NCI-H187 (cell line): ENCODE measurements at regions not wholly inside any gene's neighbourhood (a gene's known extent, or its start where the extent isn't known, plus 50 kb on each side); places are given as distances from the start of the nearest gene placed in this dataset.
"Not testable (repeated sequence)": the region's sequence is repeated elsewhere in the genome, so short reads cannot be mapped to it uniquely, and the experiment has no call there.

Experiments used
- DNase-seq, 2 experiments: peaks; one replicate each; lab custom pipeline; 2025; lab: John Stamatoyannopoulos, UW

DNA sequence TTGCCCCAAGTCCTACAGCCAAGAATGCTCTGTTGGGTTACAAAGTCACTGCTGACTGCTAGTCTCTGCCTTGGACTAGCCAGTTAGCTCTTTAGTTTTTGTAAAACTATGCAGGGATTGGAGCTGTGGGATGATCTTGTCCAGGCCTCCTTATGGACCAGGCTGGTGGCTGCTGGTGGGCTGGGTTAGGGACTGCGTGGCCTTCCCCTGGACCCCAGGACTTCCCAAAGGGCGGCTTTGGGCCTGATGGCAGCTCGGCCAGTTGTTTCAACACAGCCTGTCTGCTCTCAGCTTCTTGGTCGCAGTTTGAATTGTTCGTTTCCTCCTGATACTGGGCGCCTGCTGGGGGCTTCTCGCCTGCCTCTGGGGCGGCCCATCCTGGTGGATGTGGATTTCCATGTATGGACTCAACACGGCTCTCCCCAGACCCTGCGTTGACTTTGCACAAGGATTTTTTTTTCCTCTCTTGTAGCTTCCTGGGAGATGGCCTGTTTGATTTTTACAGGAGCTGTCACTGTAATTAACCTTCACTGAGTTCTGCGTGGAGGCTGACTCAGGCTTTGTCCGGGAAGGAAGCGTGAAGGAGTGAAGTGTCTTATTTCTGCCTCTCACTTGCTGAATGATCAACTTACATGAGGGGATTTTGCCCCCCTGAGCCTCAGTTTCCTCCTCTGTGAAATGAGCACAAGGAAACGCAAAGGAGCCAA lies 91.9 kb upstream of the NEURL1B start:
- DNase-seq = no peak

GRCh38 chr5:172548311-172548731 lies 92.7 kb upstream of the NEURL1B start:
- no peak for DNase-seq

- no peak for DNase-seq
Measured at GRCh38 chr5:172546196-172546595, 91.9 kb upstream of the SH3PXD2B start.

GRCh38 chr5:172545291-172545801 lies 91.0 kb upstream of the SH3PXD2B start:
- no peak for DNase-seq

DNA sequence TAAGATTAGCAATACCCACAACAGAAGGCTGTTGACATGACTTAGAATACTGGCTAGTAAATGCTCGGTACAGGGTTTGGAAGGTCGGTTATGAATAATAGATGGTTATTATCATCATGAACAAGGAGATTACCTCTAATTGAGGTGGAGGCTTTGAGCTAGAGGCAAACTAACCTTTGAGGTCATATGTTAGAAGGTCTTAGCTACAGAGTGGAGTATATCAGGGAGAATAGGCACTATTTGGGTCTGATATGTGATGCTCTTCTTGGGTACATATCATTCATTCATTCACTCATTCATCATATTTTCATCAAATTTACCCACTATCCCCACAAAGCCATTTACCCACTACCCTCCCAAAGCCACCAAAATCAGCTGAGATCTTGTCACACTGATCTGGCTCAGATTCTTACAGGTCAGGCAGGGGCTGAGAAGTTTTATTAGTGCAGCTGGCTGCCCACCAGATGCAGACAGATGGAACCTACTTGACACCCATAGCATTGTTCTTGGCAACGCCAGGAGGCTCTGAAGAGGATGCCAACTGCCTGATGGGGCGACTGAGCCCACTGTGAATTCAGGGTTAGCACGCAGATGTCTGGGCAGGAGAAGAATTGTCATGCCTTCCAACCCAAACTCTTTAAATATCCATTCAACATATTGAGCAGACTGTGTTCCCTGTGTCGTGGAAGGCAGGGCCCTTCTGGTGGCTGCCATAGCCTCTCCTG lies 90.2 kb upstream of the SH3PXD2B start:
- no peak for DNase-seq

- DNase-seq = no peak
Measured at GRCh38 chr5:172543484-172544298, 89.4 kb upstream of the SH3PXD2B start.

GRCh38 chr5:172542651-172543131 lies 88.4 kb upstream of the SH3PXD2B start:
- peak in 1 of 2 experiments; percentile 28 for DNase-seq

DNA sequence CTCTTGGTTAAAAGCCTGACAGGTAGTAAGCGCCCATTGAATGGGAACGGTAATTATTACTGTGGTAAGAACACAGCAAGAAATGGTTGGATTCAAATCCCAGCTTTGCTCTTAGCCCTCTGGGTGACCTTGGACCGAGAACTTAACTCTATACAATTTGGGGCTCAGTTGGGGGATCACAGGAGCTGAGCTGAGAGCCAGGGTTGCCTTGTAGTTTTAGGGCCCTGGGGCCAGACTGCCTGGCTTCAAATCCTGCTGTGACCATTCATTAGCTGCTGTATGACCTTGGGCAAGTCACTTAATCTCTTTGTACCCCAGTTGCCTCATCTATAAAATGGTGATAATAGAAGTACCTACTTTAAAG lies 87.4 kb upstream of the SH3PXD2B start:
- DNase-seq = no peak

GRCh38 chr5:172541099-172541772 lies 86.9 kb upstream of the SH3PXD2B start:
- DNase-seq = no peak

GRCh38 chr5:172540099-172540870 lies 86.0 kb upstream of the SH3PXD2B start:
- no peak for DNase-seq

- no peak for DNase-seq
Measured at GRCh38 chr5:172535108-172535445, 80.8 kb upstream of the SH3PXD2B start.

- DNase-seq = no peak
Measured at GRCh38 chr5:172534229-172535107, 80.1 kb upstream of the SH3PXD2B start.

DNA sequence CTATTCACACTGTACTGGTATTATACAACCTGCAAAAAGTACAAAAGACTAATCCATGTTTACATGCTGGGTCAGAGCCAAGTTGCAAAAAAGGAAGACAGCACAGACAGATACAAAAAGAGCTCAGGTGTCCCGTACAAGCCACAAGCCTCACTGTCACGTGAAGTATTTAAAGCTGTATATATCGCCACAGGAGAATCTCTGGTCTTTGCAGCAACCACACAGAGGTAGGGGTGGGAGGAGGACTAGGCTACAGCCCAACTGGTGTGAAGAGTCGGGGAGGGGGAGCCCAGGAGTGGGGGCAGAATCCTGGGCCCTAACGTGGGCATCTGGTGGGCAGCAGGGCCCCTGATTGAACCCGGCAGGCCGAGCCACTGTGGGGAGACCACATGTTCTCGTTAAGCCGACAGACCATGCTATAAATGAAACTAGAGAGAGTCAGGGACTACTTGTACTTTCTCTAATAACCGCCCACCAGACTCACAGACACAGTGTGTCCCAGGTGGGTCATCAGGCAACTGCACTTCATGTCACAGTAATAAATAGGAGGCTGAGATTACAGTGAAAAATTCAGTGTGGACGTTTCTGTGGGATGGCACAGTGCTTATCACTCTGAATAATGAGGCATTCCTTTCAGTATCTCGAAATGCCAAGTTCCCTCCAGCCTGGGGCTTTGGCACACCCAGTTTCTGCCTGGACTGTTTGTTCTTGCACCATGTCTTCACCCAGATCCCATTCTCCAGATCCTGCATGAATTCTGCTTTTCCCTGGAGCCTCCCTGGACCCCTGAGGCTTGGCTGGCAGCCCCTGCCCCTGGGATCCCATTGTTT lies 79.3 kb upstream of the SH3PXD2B start:
- no peak for DNase-seq

- no peak for DNase-seq
Measured at GRCh38 chr5:172533058-172533398, 78.7 kb upstream of the SH3PXD2B start.

DNA sequence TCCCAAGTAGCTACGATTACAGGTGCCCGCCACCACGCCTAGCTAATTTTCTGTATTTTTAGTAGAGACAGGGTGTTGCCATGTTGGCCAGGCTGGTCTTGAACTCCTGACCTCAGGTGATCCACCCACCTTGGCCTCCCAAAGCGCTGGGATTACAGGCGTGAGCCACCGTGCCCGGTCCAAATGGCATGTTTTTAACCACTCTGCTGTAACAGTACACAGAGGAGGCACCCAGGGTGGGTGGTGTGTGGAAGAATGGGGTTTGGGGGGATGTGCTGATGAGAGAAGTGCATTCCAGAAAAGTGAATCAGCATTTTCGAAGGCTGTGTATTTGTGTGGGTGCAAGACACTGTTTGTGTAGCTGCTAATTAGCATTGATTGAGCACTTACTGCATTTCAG lies 78.1 kb upstream of the SH3PXD2B start:
- DNase-seq = not testable (repeated sequence)

- DNase-seq = no peak
Measured at GRCh38 chr5:172531704-172532026, 77.3 kb upstream of the SH3PXD2B start.

GRCh38 chr5:172530878-172531703 lies 76.8 kb upstream of the SH3PXD2B start:
- DNase-seq = no peak

DNA sequence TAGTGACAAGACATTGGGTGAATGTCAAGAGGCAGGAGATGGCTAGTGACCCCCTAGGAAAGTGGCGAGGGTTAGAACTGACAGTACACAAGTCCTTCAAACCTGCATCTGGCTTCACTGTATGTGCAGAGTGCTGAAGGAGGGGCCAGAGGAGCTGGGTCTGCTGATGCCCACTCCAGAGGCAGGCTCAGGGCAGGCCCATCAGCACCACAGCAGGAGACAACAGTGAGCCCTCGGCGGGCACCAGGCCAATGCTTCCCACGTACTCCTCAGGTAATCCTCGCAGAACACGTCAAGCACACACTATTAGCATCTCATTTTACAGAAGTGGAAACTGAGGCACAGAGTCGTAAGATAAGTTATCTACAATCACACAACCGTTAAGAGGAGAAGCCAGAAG lies 76.1 kb upstream of the SH3PXD2B start:
- DNase-seq = no peak

- no peak for DNase-seq
Measured at GRCh38 chr5:172529896-172530295, 75.6 kb upstream of the SH3PXD2B start.
